Spleen (tissue), 7 donors: ENCODE measurements at regions not wholly inside any gene's neighbourhood (a gene's known extent, or its start where the extent isn't known, plus 50 kb on each side); places are given as distances from the start of the nearest gene placed in this dataset.

Source experiments
- CTCF ChIP-seq, 11 experiments: fragments of 200-600 bp in 7 of 11; fragments of 450-650 bp in 4 of 11; sonication (generic) in 4 of 11; IDR thresholded peaks in 8 of 11; conservative IDR thresholded peaks in 3 of 11; 1 replicate in 7 of 11; 2 replicates in 4 of 11; pipeline versions ENCODE4 v1.4.0 to v1.8.0; 2016 to 2021; ENCODE audit warnings: antibody characterized with exemption in 11 of 11, inconsistent platforms in 4 of 11, mild to moderate bottlenecking in 1 of 11
- POLR2A ChIP-seq, 3 donors: fragments of 450-650 bp; IDR thresholded peaks; one replicate each; pipeline ENCODE4 v1.5.1; 2017; ENCODE audit warnings: antibody characterized with exemption in 3 of 3, mild to moderate bottlenecking in 1 of 3
- POLR2AphosphoS5 ChIP-seq, 3 donors: sonication (generic); formaldehyde crosslinking; IDR thresholded peaks; one replicate each; pipeline ENCODE4 v1.5.1; 2017; ENCODE audit warnings: antibody characterized with exemption in 3 of 3
- donor health status: DM: no; HTN: no; CAD: no; lungs with moderate emphysema.
- donor health status: DM: no; HTN: no; CAD: no.
- donor health status: DM: no; HTN: no; CAD: no.

GRCh38 chr2:21406911-21407310, 283.1 kb downstream of the TDRD15 start:
- no peak for TF ChIP-seq POLR2A (IDR thresholded peaks at IDR 0.05)
- no peak for TF ChIP-seq CTCF (IDR thresholded peaks at IDR 0.05 in 8 of 11, conservative IDR thresholded peaks at IDR 0.05 in 3 of 11)
- TF ChIP-seq POLR2AphosphoS5 (IDR thresholded peaks at IDR 0.05) = no peak
